OCI-LY1 (cell line): ENCODE measurements at regions not wholly inside any gene's neighbourhood (a gene's known extent, or its start where the extent isn't known, plus 50 kb on each side); places are given as distances from the start of the nearest gene placed in this dataset.

Source experiments
- EZH2 ChIP-seq: fragments of 200-600 bp; sonication (generic), shearing (Covaris generic); IDR thresholded peaks from 2 replicates; pipeline ENCODE4 v1.8.0; 2017; ENCODE audit warnings: borderline replicate concordance, mixed run types, mild to moderate bottlenecking, antibody characterized with exemption, low read length, moderate library complexity, mixed read lengths
- TF ChIP-seq, protein P1 (sequence below): fragments of 200-600 bp; sonication (generic), shearing (Covaris generic); IDR thresholded peaks from 2 replicates; pipeline ENCODE4 v1.5.1; 2017; ENCODE audit warnings: mild to moderate bottlenecking, antibody characterized with exemption, low read length, moderate library complexity, mixed read lengths

DNA sequence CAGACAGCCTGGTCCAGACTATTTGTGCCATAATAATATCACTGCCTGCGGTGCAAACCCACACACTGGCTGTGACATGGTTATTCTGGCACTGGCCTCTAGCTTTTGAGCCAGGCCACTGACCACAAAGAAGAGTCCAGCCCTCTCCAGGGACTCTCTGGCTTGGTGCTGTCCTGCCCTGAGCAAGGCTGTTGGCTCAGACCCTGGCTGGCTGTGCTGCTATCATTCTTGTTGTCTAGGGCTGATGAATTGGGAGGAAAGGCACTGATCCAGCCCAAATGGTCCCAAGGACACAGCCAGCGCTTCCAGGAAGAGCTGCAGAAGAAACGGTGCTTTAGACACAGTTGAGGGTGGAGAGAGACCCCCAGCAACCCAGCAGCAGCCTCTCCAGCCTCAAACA is 80.8 kb downstream of the TMEM130 start:
- TF ChIP-seq, protein P1, sequence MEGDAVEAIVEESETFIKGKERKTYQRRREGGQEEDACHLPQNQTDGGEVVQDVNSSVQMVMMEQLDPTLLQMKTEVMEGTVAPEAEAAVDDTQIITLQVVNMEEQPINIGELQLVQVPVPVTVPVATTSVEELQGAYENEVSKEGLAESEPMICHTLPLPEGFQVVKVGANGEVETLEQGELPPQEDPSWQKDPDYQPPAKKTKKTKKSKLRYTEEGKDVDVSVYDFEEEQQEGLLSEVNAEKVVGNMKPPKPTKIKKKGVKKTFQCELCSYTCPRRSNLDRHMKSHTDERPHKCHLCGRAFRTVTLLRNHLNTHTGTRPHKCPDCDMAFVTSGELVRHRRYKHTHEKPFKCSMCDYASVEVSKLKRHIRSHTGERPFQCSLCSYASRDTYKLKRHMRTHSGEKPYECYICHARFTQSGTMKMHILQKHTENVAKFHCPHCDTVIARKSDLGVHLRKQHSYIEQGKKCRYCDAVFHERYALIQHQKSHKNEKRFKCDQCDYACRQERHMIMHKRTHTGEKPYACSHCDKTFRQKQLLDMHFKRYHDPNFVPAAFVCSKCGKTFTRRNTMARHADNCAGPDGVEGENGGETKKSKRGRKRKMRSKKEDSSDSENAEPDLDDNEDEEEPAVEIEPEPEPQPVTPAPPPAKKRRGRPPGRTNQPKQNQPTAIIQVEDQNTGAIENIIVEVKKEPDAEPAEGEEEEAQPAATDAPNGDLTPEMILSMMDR = no peak
- no peak for TF ChIP-seq EZH2
